Loucy (cell line): ENCODE measurements at regions not wholly inside any gene's neighbourhood (a gene's known extent, or its start where the extent isn't known, plus 50 kb on each side); places are given as distances from the start of the nearest gene placed in this dataset.

ENCODE experiments used
- CTCF ChIP-seq: fragments of 200-600 bp; sonication (generic); conservative IDR thresholded peaks from 2 replicates; pipeline ENCODE4 v1.5.1; 2014; ENCODE audit warnings: mild to moderate bottlenecking, antibody characterized with exemption, low read length
- EZH2phosphoT487 ChIP-seq: fragments of 200-600 bp; IDR thresholded peaks from 2 replicates; pipeline ENCODE4 v1.6.1; 2018; ENCODE audit warnings: antibody characterized with exemption, mild to moderate bottlenecking, moderate library complexity, borderline replicate concordance

- no peak for TF ChIP-seq CTCF
- TF ChIP-seq EZH2phosphoT487, result no peak
Observed at GRCh38 chr11:98871690-98872089, 149.1 kb upstream of the CNTN5 start.
